HG02763 (cell line): ENCODE measurements at regions not wholly inside any gene's neighbourhood (a gene's known extent, or its start where the extent isn't known, plus 50 kb on each side); places are given as distances from the start of the nearest gene placed in this dataset.

Source experiments
- ATAC-seq: cut with Tn5 transposase; IDR thresholded peaks from one replicate; pipeline ENCODE4 v1.9.1; 2021; ENCODE audit warnings: mild to moderate bottlenecking, moderate library complexity; ENCODE audit not compliant: unreplicated experiment

- no peak for ATAC-seq
These were observed 142.7 kb downstream of the VAPA start for GRCh38 chr18:10056506-10056905.

GRCh38 chr18:10057401-10057893 is 143.6 kb downstream of the VAPA start:
- ATAC-seq: no peak

GRCh38 chr18:10057894-10058791 is 144.3 kb downstream of the VAPA start:
- ATAC-seq: no peak

GRCh38 chr18:10059610-10060468 is 146.0 kb downstream of the VAPA start:
- ATAC-seq: no peak

GRCh38 chr18:10060469-10060782 is 146.6 kb downstream of the VAPA start:
- ATAC-seq: no peak

GRCh38 chr18:10060841-10061240 is 147.0 kb downstream of the VAPA start:
- no peak for ATAC-seq

- no peak for ATAC-seq
These were observed 147.8 kb downstream of the VAPA start for GRCh38 chr18:10061566-10062140.

DNA sequence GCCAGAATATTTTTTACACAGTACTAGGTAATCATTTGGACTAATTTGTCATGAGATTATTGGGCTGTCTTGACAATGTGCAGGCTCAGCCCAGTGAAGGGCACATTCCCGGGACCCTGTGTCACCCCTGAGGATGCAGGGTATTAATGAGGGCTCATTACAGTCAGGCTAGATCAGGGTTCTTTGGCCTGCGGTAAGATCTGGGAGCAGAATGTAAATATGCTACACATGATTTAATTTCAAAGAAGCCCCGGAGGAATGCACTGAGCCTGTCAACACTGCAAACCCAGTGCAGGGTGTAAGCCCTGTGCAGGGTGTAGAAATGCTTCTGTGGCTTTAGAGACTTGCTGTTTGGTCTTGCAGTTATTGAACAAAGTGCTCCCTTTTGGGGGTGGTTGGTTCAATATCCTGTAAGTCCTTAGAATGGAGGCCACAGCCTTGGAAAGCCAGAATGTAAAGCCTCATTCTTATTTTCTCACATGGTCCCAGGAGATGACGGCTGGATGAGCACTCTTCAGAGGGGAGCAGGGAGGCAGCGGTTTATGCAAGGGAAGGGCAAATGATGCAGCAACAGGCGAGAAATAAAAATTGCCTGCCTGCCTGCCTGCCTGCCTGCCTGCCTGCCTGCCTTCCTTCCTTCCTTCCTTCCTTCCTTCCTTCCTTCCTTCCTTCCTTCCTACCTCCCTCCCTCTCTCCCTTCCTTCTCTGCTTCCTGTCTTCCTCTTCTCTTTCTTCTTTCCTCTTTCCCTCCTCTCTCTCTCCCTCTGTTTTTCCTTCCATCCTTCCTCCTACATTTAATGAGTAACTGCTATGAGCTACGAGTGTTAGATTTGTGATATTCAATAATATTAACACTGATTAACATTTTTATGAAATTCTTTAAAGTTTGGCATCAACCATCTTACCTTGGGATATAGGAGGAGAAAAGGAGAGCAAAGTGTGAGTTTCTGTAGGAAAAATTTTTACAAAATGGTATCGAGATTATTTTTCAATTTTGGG is 148.8 kb downstream of the VAPA start:
- ATAC-seq: no peak

DNA sequence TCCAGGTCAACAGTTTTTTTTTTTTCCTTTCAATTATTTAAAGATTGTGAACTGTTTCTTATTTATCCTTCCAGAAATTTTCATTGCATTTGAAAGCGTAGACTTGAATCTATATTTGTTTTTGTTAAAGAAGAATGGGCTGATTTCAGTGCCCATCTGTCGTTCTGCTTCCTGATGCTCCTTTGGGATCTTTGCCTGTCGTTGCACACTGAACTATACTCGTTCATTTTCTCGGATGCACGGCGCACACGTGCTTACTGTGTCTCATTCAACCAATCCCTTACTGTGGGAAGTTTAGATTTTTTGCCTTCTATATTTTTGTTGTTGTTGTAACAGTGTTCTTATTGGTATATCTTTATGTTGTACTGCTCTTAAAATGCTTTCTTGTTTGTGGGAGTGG is 149.7 kb downstream of the VAPA start:
- ATAC-seq: no peak

- no peak for ATAC-seq
These were observed 150.5 kb downstream of the VAPA start for GRCh38 chr18:10064267-10064666.

DNA sequence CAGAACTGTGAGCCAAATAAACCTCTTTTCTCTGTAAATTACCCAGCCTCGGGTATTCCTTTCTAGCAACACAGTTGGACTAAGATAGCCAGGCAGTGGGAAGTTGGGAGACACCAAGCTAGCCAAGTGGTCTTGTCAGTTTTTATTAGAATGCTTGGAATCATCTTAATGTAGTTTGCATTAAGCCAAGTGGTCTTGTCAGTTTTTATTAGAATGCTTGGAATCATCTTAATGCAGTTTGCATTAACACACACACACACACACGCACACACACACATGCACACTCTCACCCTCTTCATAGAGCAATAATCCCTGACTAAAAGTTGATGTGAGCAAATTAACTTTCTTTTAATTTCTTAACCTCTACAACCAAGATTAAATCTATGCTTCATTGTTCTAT is 151.5 kb downstream of the VAPA start:
- no peak for ATAC-seq

DNA sequence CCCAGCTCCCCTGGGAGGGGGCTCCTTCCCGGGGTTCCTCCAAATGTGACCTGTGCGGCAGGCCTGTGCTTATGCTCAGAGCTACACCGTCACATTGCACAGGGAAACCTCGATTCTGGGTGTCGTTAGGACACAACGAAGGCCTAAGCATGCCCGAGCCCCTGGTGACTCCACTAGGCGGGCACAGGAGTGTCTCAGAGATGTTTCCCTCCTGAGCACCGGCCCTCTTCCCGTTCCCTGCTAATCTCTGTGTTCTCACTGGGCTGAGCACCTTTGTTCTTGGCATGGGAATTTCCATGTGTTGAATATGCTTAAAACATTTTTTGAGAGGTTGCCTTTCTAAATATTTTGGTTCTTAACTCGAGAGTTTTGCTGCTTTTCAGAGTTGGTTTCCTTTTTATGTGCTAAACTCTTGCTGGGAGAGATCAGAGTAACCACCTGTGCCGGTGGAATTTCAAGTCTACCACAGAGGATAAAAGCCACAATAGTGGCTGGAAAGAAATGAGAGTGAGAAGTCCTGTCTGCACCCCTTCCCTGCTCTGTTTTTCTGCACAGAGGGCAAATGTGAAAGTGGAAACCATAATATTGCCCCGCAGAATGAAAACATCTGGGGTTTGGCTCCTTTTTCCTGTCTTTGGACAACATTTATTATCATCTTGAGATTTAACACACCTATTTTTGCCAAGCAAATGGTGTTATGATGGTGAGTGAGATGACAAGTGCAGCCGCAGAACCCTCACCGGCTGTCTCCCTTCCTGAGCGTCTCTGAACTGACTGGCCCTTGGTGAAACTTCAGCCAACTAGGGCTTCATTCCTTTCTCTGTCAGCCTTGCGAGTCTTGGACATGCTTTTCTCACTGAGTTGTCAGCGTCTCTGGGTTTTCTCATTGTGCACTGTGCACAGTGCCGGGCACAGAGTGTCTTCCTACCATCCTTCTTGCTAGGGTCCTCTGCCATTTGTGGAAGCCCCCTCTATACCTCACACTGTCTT is 154.1 kb downstream of the VAPA start:
- no peak for ATAC-seq

- no peak for ATAC-seq
These were observed 155.2 kb downstream of the VAPA start for GRCh38 chr18:10068766-10069567.

DNA sequence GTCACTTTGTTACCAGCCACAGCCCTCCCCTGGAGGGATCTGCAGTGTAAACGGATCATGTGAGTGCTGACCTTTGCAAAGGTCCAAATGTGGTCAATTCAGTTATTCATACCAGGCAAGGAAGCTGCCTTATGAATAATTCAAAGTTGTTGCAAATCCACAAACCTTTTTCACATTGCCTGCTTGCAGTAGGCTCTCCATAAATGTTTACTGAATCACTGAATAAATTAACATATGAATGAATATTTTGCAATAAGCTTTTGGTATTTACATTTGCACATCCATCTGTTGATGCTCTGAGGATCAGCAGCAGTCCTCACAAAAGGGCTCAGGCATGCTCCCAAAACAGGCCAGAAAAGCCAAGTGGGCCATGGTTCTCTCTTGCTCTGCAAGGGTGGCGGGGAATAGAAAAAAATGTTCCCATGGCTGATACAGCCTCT is 156.8 kb downstream of the VAPA start:
- ATAC-seq: no peak

DNA sequence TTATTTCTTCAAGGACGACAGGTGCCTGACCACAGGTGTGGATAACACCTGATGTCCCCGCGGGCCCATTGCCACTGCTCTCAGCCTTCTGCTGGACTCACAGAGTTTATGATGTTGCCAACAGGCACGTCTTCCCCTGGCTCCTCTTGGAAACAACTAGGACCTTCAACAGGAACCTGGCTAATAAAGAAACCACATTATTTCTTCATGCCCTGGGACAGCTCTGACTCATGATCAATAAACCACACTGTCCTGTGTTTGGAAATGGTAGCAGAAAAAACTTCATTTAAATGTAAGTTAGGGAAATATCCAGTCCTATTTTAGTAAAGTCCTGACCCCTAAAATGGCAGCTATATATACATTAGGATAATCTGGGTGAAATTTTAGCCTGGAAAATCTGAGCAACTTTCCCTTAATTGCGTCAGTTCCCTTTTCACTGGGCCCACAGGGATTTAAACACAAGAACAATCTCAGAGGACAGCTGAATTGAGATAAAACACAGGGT is 158.9 kb downstream of the VAPA start:
- no peak for ATAC-seq

DNA sequence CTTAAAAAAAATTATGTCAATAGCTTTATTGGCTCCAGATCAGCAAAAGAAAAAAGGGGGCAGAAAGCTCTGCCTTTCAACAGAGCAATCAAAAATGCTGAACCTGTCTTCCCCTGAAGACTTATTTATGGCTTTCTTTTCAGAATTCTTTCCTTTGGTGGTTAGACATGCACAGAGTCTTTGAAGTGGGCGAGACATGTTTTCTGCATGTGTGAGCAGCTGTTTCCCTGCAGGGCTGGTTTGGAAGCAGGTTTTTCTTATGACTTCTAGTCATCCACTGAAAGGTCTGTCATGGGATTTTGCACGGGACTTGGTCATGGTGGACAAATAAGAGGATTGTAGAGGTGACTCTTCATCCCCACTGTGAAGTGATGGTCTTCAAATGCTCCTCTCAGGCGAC is 160.3 kb downstream of the VAPA start:
- no peak for ATAC-seq

DNA sequence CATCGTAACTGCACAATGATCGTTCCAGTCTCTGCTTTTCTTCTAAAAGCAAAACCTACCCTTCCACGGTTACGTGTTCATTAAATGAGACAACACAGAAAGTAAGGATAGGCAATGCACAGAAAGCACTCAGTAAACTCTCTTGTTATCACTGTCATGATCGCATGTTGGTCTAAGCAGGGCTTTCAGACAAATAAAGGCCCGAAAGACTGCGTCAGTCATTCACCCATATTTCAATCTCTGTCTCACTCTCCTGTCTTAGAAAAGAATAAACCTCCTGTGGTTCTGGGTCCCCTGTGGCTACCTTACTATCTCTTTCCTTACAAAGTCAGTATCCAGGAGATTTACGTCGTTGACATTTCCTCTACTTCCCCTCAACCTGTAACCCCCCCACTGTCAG is 160.9 kb downstream of the VAPA start:
- no peak for ATAC-seq

GRCh38 chr18:10076502-10077030 is 162.8 kb downstream of the VAPA start:
- ATAC-seq: no peak
